Loucy (cell line): ENCODE measurements at regions not wholly inside any gene's neighbourhood (a gene's known extent, or its start where the extent isn't known, plus 50 kb on each side); places are given as distances from the start of the nearest gene placed in this dataset.

ENCODE experiments used
- H2AFZ ChIP-seq: fragments of 200-600 bp; sonication (generic); 2 replicates; pipeline ENCODE4 v1.6.0; 2016; ENCODE audit warnings: antibody characterized with exemption, mild to moderate bottlenecking, low read length, moderate library complexity
- H3F3A ChIP-seq: fragments of 200-600 bp; 2 replicates; pipeline ENCODE4 v1.6.0; 2016; ENCODE audit warnings: antibody characterized with exemption, low read depth, mild to moderate bottlenecking
- H3K27me3 ChIP-seq: fragments of 200-600 bp; sonication (generic); 2 replicates; pipeline ENCODE4 v1.6.1; 2014; ENCODE audit warnings: low read length, mild to moderate bottlenecking; ENCODE audit not compliant: insufficient read depth, poor library complexity, severe bottlenecking
- H3K36me3 ChIP-seq: fragments of 200-600 bp; sonication (generic); 2 replicates; pipeline ENCODE4 v1.6.1; 2016; ENCODE audit warnings: low read length; ENCODE audit not compliant: insufficient read depth
- H3K4me1 ChIP-seq: fragments of 200-600 bp; sonication (generic); 2 replicates; pipeline ENCODE4 v1.5.1; 2014; ENCODE audit warnings: low read length, mild to moderate bottlenecking; ENCODE audit not compliant: insufficient read depth, poor library complexity, severe bottlenecking
- H3K4me2 ChIP-seq: fragments of 200-600 bp; sonication (generic); 2 replicates; pipeline ENCODE4 v1.6.0; 2014; ENCODE audit warnings: antibody characterized with exemption, low read length, low read depth, mild to moderate bottlenecking; ENCODE audit not compliant: poor library complexity, severe bottlenecking
- H3K4me3 ChIP-seq: fragments of 200-600 bp; sonication (generic); 2 replicates; pipeline ENCODE4 v1.5.1; 2014; ENCODE audit warnings: low read length, mild to moderate bottlenecking, mixed read lengths; ENCODE audit not compliant: poor library complexity, severe bottlenecking
- H3K79me2 ChIP-seq: fragments of 200-600 bp; sonication (generic); 2 replicates; pipeline ENCODE4 v1.6.1; 2014; ENCODE audit warnings: low read length; ENCODE audit not compliant: insufficient read depth
- H3K9ac ChIP-seq: fragments of 200-600 bp; sonication (generic); 2 replicates; pipeline ENCODE4 v1.6.0; 2014; ENCODE audit warnings: mild to moderate bottlenecking, low read depth, low read length, moderate library complexity; ENCODE audit not compliant: poor library complexity, severe bottlenecking
- H3K9me2 ChIP-seq: fragments of 200-600 bp; sonication (generic); replicated peaks from 2 replicates; pipeline ENCODE4 v1.6.1; 2016; ENCODE audit warnings: low read depth, low read length, mixed read lengths
- H3K9me3 ChIP-seq: fragments of 200-600 bp; sonication (generic); 2 replicates; pipeline ENCODE4 v1.6.1; 2014; ENCODE audit warnings: mild to moderate bottlenecking, antibody characterized with exemption, low read length, low read depth; ENCODE audit not compliant: insufficient read depth
- H4K20me1 ChIP-seq: fragments of 200-600 bp; sonication (generic); 2 replicates; pipeline ENCODE4 v1.6.0; 2014; ENCODE audit warnings: antibody characterized with exemption, low read length, mild to moderate bottlenecking; ENCODE audit not compliant: insufficient read depth, poor library complexity, severe bottlenecking
- CTCF ChIP-seq: fragments of 200-600 bp; sonication (generic); conservative IDR thresholded peaks from 2 replicates; pipeline ENCODE4 v1.5.1; 2014; ENCODE audit warnings: mild to moderate bottlenecking, antibody characterized with exemption, low read length
- EZH2phosphoT487 ChIP-seq: fragments of 200-600 bp; IDR thresholded peaks from 2 replicates; pipeline ENCODE4 v1.6.1; 2018; ENCODE audit warnings: antibody characterized with exemption, mild to moderate bottlenecking, moderate library complexity, borderline replicate concordance

- no peak overlapping the region for H3K9ac ChIP-seq
- H3K36me3 ChIP-seq, result no peaks in the 10 kb centered on the region
- TF ChIP-seq EZH2phosphoT487 (no peak), CTCF (no peak)
- H3K9me2 ChIP-seq, result no peaks in the 10 kb centered on the region
- H3K79me2 ChIP-seq, result no peaks in the 10 kb centered on the region
- no peak overlapping the region for H3K4me2 ChIP-seq
- no peaks in the 10 kb centered on the region for H3F3A ChIP-seq
- H3K4me1 ChIP-seq, result no peaks in the 10 kb centered on the region
- no peak overlapping the region for H3K4me3 ChIP-seq
- H3K27me3 ChIP-seq, result no peaks in the 10 kb centered on the region
- no peak overlapping the region for H2AFZ ChIP-seq
- peaks cover 12% of the 10 kb centered on the region; the same call in 1 of the 2 replicates for H3K9me3 ChIP-seq
- no peaks in the 10 kb centered on the region for H4K20me1 ChIP-seq
Observed at GRCh38 chr12:125687403-125687802, 622.2 kb downstream of the AACS start.

GRCh38 chr12:125687820-125688219 lies 622.6 kb downstream of the AACS start:
- Histone ChIP-seq H4K20me1 (no peaks in the 10 kb centered on the region), H3F3A (no peaks in the 10 kb centered on the region), H3K79me2 (no peaks in the 10 kb centered on the region), H3K9me2 (no peaks in the 10 kb centered on the region), H3K4me3 (no peak overlapping the region), H3K27me3 (no peaks in the 10 kb centered on the region), H3K4me2 (no peak overlapping the region), H3K9me3 (peaks cover 12% of the 10 kb centered on the region; the same call in 1 of the 2 replicates), H2AFZ (no peak overlapping the region), H3K4me1 (no peaks in the 10 kb centered on the region), H3K9ac (no peak overlapping the region), H3K36me3 (no peaks in the 10 kb centered on the region)
- TF ChIP-seq EZH2phosphoT487 (no peak), CTCF (no peak)

GRCh38 chr12:125688223-125688622 lies 623.0 kb downstream of the AACS start:
- Histone ChIP-seq H3K9me3 (peaks cover 12% of the 10 kb centered on the region; the same call in 1 of the 2 replicates), H3K9me2 (no peaks in the 10 kb centered on the region)
- TF ChIP-seq EZH2phosphoT487 (no peak), CTCF (no peak)

More at GRCh38 chr12:125688223-125688622, 623.0 kb downstream of the AACS start:
- Histone ChIP-seq H2AFZ (no peak overlapping the region), H3K79me2 (no peaks in the 10 kb centered on the region), H3K36me3 (no peaks in the 10 kb centered on the region), H3K4me3 (no peak overlapping the region), H3K4me2 (no peak overlapping the region), H3K27me3 (no peaks in the 10 kb centered on the region), H3F3A (no peaks in the 10 kb centered on the region), H3K4me1 (no peaks in the 10 kb centered on the region), H4K20me1 (no peaks in the 10 kb centered on the region), H3K9ac (no peak overlapping the region)
